ENCODE measurements at regions not wholly inside any gene's neighbourhood (a gene's known extent, or its start where the extent isn't known, plus 50 kb on each side); places are given as distances from the start of the nearest gene placed in this dataset.

DNA sequence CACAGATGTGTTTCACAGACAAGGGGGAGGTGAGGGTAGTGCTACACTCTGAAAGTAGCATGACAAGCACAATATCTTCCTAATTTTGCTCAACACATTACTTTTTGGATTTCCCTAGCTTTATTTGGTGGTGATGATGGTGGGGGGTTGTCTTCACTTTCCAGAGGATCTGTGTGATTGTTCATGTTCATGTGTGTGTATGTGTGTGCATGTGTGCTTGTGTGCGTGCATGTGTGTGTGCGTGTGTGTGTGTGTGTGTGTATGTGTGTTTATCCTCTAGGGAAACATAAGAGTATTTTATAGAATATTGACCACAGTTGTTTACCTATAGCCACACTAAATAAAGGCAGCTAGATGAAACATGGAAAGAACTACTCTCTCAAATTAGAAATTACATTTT lies 183.8 kb upstream of the EYA4 start:
- 87 to 94% methylated on average over 2 of the region's 2 CpGs for WGBS, 2 donors
- no peak for DNase-seq (ENCODE audit: low spot score in 2 of 2)
- H3K4me3 ChIP-seq (ENCODE audit: low read depth, poor library complexity, severe bottlenecking) = no peak overlapping the region
- intact Hi-C loops (cut with DNase I; ENCODE audit: low total_unique reads) = no loop called here
- TF ChIP-seq, protein P1, sequence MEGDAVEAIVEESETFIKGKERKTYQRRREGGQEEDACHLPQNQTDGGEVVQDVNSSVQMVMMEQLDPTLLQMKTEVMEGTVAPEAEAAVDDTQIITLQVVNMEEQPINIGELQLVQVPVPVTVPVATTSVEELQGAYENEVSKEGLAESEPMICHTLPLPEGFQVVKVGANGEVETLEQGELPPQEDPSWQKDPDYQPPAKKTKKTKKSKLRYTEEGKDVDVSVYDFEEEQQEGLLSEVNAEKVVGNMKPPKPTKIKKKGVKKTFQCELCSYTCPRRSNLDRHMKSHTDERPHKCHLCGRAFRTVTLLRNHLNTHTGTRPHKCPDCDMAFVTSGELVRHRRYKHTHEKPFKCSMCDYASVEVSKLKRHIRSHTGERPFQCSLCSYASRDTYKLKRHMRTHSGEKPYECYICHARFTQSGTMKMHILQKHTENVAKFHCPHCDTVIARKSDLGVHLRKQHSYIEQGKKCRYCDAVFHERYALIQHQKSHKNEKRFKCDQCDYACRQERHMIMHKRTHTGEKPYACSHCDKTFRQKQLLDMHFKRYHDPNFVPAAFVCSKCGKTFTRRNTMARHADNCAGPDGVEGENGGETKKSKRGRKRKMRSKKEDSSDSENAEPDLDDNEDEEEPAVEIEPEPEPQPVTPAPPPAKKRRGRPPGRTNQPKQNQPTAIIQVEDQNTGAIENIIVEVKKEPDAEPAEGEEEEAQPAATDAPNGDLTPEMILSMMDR (IDR thresholded peaks at IDR 0.05) = no peak
- TF ChIP-seq POLR2A (IDR thresholded peaks at IDR 0.05) = no peak

DNA sequence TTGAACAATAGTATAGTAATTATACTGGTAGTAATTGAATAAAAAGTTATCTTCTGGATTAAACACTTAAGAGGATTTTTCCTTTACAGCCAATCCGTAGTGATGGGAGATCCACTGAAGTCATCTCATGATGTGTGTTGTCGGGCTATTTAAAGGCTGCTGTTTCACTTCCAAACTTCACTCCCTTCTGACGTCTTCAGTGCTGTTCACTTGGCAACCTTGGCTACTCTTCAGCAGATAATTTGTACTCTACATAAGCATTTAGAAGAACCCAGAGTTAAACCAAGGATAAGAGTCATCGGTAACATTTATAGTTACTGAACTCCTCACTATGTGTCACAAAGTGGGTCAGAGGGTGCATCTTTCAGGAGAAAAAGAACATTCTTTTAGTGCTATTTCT lies 179.1 kb upstream of the EYA4 start:
- 48 to 52% methylated on average over 4 of the region's 4 CpGs for WGBS, 2 donors
- H3K4me3 ChIP-seq (ENCODE audit: low read depth, poor library complexity, severe bottlenecking) = no peak overlapping the region
- intact Hi-C loops (cut with DNase I; ENCODE audit: low total_unique reads) = no loop called here
- DNase-seq (ENCODE audit: low spot score in 2 of 2) = no peak
- TF ChIP-seq, protein P1 (IDR thresholded peaks at IDR 0.05) = no peak
- no peak for TF ChIP-seq POLR2A (IDR thresholded peaks at IDR 0.05)

DNA sequence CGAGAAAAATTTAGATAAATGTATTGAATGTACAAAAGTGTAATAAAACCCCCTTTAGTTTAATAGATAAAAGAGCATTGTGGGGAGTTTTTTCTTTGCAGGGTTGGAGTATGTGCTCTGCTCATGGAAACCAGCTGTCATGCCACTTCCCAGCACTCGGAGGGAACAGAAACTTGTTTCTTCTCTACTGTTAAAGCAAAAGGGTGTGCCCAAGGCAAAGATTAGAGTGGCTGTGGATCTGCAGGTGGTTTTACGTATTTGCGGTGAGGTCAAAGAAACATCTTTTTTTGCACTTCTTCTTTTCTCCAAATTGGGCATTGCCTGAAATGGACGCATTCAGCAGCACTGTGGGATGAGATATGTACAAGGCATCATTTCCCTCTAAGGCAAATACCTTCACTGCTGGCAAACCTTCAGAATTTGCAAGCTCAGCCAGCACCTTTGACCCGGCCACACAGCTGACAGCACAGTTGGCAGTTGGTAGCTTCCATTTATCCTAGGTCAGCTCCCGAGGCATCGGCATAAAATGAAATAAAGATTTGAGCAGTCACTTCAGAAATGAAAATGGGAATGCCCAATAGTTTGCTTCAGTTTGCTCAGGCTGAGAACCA lies 178.4 kb upstream of the EYA4 start:
- DNase-seq (ENCODE audit: low spot score in 2 of 2) = no peak
- 45 to 54% methylated on average over 8 of the region's 8 CpGs for WGBS, 2 donors
- no peak overlapping the region for H3K4me3 ChIP-seq (ENCODE audit: low read depth, poor library complexity, severe bottlenecking)
- intact Hi-C loops (cut with DNase I; ENCODE audit: low total_unique reads) = no loop called here
- TF ChIP-seq POLR2A (IDR thresholded peaks at IDR 0.05) = no peak
- TF ChIP-seq, protein P1 (IDR thresholded peaks at IDR 0.05) = no peak

DNA sequence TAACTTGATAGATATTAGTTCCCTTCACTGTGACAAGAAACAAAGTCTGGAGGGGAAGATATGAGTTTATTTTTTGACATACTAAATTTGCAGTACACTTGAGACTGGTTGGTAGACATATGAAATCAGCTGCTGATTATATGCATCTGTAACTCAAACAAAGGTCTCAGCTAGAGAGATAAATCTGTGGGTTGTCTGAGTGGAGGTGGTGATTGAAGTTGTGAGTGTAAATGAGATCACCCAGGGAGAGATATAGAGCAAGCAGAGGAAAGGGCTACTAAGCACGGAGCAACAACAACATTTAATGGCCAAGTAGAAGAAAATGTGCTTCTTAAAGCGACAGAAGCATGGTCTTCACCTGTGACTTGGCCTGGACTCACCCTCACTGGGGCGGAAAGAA lies 173.2 kb upstream of the EYA4 start:
- WGBS, 2 donors = 80 to 84% methylated on average over 3 of the region's 3 CpGs
- intact Hi-C loops (cut with DNase I; ENCODE audit: low total_unique reads) = no loop called here
- TF ChIP-seq, protein P1 (IDR thresholded peaks at IDR 0.05) = no peak
- TF ChIP-seq POLR2A (IDR thresholded peaks at IDR 0.05) = no peak

DNA sequence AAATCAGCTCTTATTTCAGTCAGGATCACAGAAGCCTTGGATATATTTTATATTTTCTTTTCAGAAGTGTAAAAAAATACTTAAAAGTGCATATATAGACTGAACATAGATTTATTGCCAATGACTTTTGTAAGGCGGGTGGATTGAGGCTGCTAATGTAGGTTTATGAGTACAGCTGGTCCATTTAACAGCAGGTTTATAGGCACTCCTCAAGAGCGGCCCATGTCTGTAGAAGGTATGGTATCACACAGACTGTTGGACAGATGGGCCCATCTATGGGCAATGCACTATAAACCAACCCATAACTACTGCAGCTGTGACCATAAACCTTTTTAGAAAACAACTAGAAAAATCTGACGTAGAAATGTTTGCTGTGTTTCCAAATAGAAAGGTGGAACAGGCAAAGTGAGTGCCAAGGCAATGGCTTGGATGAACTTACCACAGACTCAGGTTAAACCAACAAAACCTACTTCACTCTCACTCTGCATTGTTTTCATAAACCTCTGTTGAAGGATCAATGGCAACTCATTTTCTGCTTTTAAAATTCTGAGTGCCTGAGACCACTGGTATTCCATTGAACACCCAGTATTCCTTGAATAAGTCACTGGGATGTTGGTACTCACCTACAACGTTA lies 170.6 kb upstream of the EYA4 start:
- DNase-seq (ENCODE audit: low spot score in 2 of 2) = no peak
- no peak for TF ChIP-seq POLR2A (IDR thresholded peaks at IDR 0.05)
- TF ChIP-seq, protein P1 (IDR thresholded peaks at IDR 0.05) = no peak
- no peak overlapping the region for H3K4me3 ChIP-seq (ENCODE audit: low read depth, poor library complexity, severe bottlenecking)
- intact Hi-C loops (cut with DNase I; ENCODE audit: low total_unique reads) = no loop called here
- 67 to 84% methylated on average over 4 of the region's 4 CpGs for WGBS, 2 donors

More for the DNA sequence above, 173.2 kb upstream of the EYA4 start:
- H3K4me3 ChIP-seq (ENCODE audit: low read depth, poor library complexity, severe bottlenecking) = no peak overlapping the region
- no peak for DNase-seq (ENCODE audit: low spot score in 2 of 2)

DNA sequence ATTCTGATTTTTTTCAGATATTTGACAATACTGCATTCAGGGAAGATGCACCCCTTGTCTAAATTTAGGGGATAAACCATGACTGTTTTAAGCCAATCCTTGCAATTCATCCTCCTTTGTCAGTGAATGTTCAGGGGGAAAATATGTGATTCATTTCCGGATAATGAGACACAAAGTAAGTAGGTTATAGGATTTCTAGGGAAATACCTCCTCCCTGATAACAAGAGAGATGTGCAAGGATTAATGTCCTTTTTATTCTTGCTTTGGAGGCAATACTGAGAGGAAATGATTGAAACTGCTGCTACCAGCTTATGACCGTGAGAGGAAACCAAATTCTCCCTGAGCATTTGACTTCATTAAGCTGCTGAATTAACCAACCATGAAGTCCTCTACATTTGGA lies 161.3 kb upstream of the EYA4 start:
- WGBS, 2 donors = 55 to 63% methylated on average over 2 of the region's 2 CpGs
- intact Hi-C loops (cut with DNase I; ENCODE audit: low total_unique reads) = no loop called here
- no peak overlapping the region for H3K4me3 ChIP-seq (ENCODE audit: low read depth, poor library complexity, severe bottlenecking)
- TF ChIP-seq, protein P1 (IDR thresholded peaks at IDR 0.05) = no peak
- no peak for TF ChIP-seq POLR2A (IDR thresholded peaks at IDR 0.05)
- no peak for DNase-seq (ENCODE audit: low spot score in 2 of 2)
